Stomach (tissue), 4 donors: ENCODE measurements at regions not wholly inside any gene's neighbourhood (a gene's known extent, or its start where the extent isn't known, plus 50 kb on each side); places are given as distances from the start of the nearest gene placed in this dataset.

Experiments used
- POLR2A ChIP-seq, 4 donors: fragments of 450-650 bp; IDR thresholded peaks; one replicate each; pipeline ENCODE4 v1.6.1; 2016; ENCODE audit warnings: antibody characterized with exemption in 4 of 4, control low read depth in 2 of 4, mild to moderate bottlenecking in 1 of 4, moderate library complexity in 1 of 4
- POLR2AphosphoS5 ChIP-seq, 3 donors: sonication (generic); formaldehyde crosslinking; IDR thresholded peaks; one replicate each; pipeline ENCODE4 v1.6.1; 2016; ENCODE audit warnings: antibody characterized with exemption in 3 of 3
- TF ChIP-seq, protein P1 (sequence below), 7 experiments: fragments of 450-650 bp in 4 of 7; fragments of 200-600 bp in 3 of 7; sonication (generic) in 3 of 7; IDR thresholded peaks; one replicate each; pipeline ENCODE4 v1.5.1; 2016 to 2019; ENCODE audit warnings: antibody characterized with exemption in 7 of 7, control low read depth in 2 of 7, mild to moderate bottlenecking in 1 of 7

DNA sequence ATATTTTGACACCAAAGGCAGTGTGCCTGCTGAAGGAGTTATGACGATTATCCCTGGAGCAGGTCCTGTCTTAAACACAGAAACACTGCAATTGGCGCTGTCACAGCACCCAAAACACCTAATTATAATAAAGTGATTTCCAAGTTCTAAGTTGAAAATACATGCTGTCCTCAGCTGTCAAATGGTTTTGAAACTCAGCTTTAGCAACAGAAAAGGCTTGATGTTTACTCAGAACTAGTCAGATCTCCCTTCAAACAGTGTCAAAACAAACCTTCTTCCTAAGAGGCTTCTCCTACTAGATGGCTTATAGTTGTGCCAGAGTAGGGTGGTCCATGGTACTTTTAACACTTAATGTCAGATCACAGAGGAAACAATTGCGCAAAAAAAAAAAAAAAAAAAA lies 87.2 kb upstream of the IRX1 start:
- TF ChIP-seq POLR2AphosphoS5 (IDR thresholded peaks at IDR 0.05), result no peak
- TF ChIP-seq, protein P1, sequence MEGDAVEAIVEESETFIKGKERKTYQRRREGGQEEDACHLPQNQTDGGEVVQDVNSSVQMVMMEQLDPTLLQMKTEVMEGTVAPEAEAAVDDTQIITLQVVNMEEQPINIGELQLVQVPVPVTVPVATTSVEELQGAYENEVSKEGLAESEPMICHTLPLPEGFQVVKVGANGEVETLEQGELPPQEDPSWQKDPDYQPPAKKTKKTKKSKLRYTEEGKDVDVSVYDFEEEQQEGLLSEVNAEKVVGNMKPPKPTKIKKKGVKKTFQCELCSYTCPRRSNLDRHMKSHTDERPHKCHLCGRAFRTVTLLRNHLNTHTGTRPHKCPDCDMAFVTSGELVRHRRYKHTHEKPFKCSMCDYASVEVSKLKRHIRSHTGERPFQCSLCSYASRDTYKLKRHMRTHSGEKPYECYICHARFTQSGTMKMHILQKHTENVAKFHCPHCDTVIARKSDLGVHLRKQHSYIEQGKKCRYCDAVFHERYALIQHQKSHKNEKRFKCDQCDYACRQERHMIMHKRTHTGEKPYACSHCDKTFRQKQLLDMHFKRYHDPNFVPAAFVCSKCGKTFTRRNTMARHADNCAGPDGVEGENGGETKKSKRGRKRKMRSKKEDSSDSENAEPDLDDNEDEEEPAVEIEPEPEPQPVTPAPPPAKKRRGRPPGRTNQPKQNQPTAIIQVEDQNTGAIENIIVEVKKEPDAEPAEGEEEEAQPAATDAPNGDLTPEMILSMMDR (IDR thresholded peaks at IDR 0.05), result no peak
- no peak for TF ChIP-seq POLR2A (IDR thresholded peaks at IDR 0.05)
